IPS DF 6.9 (cell line): ENCODE measurements at regions not wholly inside any gene's neighbourhood (a gene's known extent, or its start where the extent isn't known, plus 50 kb on each side); places are given as distances from the start of the nearest gene placed in this dataset.

Experiments used
- DNase-seq: peaks from one replicate; pipeline ENCODE4 v3.0.0-alpha.2; 2013; ENCODE audit warnings: low read depth, low spot score
- H3K27ac ChIP-seq: one replicate; pipeline ENCODE4 v1.5.1; 2013; ENCODE audit warnings: low read length, control low read depth
- H3K27me3 ChIP-seq: 2 replicates; pipeline ENCODE4 v1.6.1; 2013; ENCODE audit warnings: mild to moderate bottlenecking, low read length; ENCODE audit not compliant: control insufficient read depth, insufficient read depth
- H3K36me3 ChIP-seq: 2 replicates; pipeline ENCODE4 v1.6.1; 2013; ENCODE audit warnings: low read length; ENCODE audit not compliant: control insufficient read depth, insufficient read depth
- H3K4me1 ChIP-seq: 2 replicates; pipeline ENCODE4 v1.6.1; 2013; ENCODE audit warnings: low read length; ENCODE audit not compliant: control insufficient read depth, insufficient read depth
- H3K4me3 ChIP-seq: 2 replicates; pipeline ENCODE4 v1.5.1; 2013; ENCODE audit warnings: mild to moderate bottlenecking, low read length
- H3K9me3 ChIP-seq: 2 replicates; pipeline ENCODE4 v1.6.1; 2013; ENCODE audit warnings: low read length, inconsistent platforms; ENCODE audit not compliant: control insufficient read depth, insufficient read depth
- WGBS: extraction: QIAGEN DNeasy Blood & Tissue Kit; methylation state at CpG from one replicate; pipeline ENCODE4 v1.1.7; 2013; ENCODE audit warnings: mixed read lengths, missing lambda C conversion rate; ENCODE audit not compliant: insufficient read length, insufficient coverage; 5-methylcytosine and 5-hydroxymethylcytosine counted together

DNA sequence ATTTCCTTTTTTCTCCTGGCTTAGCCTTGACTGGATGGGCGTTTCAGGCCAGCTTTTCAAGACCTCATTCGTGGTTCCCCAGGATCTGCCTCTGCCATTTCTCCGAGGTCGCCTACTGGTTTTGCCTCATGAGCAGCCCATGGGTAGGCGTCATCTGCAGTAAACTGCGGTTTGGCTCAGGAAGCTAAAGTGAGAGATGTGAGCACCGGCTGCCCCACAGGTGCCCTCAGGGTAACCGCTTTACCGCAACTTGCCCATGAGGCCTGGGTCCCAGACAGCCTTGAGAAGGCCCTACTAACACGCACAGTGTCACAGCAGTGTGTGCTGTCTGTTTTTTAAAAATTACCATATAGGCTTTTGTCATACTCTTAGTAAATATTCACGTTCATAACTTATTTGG, 53.4 kb upstream of the TBXT start:
- no CpG with 5 or more reads among the region's 11 CpGs for WGBS

More for the DNA sequence above, 53.4 kb upstream of the TBXT start:
- no peak overlapping the region for H3K27ac ChIP-seq
- no peak for DNase-seq
- no peaks in the 10 kb centered on the region for H3K27me3 ChIP-seq
- no peaks in the 10 kb centered on the region for H3K36me3 ChIP-seq
- H3K9me3 ChIP-seq = no peaks in the 10 kb centered on the region
- H3K4me3 ChIP-seq = no peak overlapping the region
- no peaks in the 10 kb centered on the region for H3K4me1 ChIP-seq
